SIG-M5 treated with dmso at 0.1 percent for 504 hours (cell line): ENCODE measurements at regions not wholly inside any gene's neighbourhood (a gene's known extent, or its start where the extent isn't known, plus 50 kb on each side); places are given as distances from the start of the nearest gene placed in this dataset.

Experiments used
- DNase-seq: peaks from one replicate; lab custom pipeline; 2025; ENCODE audit not compliant: unreplicated experiment; lab: John Stamatoyannopoulos, UW

- DNase-seq, result peak; percentile 81
These were observed 217.8 kb downstream of the OSR1 start for GRCh38 chr2:19140463-19141208.

GRCh38 chr2:19139386-19139785 lies 219.0 kb downstream of the OSR1 start:
- no peak for DNase-seq

- no peak for DNase-seq
These were observed 220.1 kb downstream of the OSR1 start for GRCh38 chr2:19138264-19138825.

GRCh38 chr2:19137433-19137832 lies 221.0 kb downstream of the OSR1 start:
- DNase-seq, result no peak

- no peak for DNase-seq
These were observed 225.5 kb downstream of the OSR1 start for GRCh38 chr2:19132967-19133366.

- DNase-seq, result no peak
These were observed 226.6 kb downstream of the OSR1 start for GRCh38 chr2:19131871-19132270.

- no peak for DNase-seq
These were observed 230.3 kb downstream of the OSR1 start for GRCh38 chr2:19128148-19128547.

GRCh38 chr2:19127616-19128015 lies 230.8 kb downstream of the OSR1 start:
- DNase-seq, result no peak

- DNase-seq, result no peak
These were observed 232.3 kb downstream of the OSR1 start for GRCh38 chr2:19125901-19126680.

- no peak for DNase-seq
These were observed 234.3 kb downstream of the OSR1 start for GRCh38 chr2:19124135-19124534.

- DNase-seq, result no peak
These were observed 234.9 kb downstream of the OSR1 start for GRCh38 chr2:19123556-19123955.

GRCh38 chr2:19122220-19122619 lies 236.2 kb downstream of the OSR1 start:
- no peak for DNase-seq

- DNase-seq, result no peak
These were observed 237.3 kb downstream of the OSR1 start for GRCh38 chr2:19120941-19121750.

- no peak for DNase-seq
These were observed 238.2 kb downstream of the OSR1 start for GRCh38 chr2:19120181-19120580.

- DNase-seq, result no peak
These were observed 239.0 kb downstream of the OSR1 start for GRCh38 chr2:19119326-19120001.

- no peak for DNase-seq
These were observed 241.5 kb downstream of the OSR1 start for GRCh38 chr2:19116918-19117317.

- no peak for DNase-seq
These were observed 243.6 kb downstream of the OSR1 start for GRCh38 chr2:19114754-19115231.

- no peak for DNase-seq
These were observed 244.3 kb downstream of the OSR1 start for GRCh38 chr2:19114126-19114525.

GRCh38 chr2:19111354-19111753 lies 247.1 kb downstream of the OSR1 start:
- no peak for DNase-seq

GRCh38 chr2:19109518-19109917 lies 248.9 kb downstream of the OSR1 start:
- DNase-seq, result no peak

- DNase-seq, result no peak
These were observed 252.0 kb downstream of the OSR1 start for GRCh38 chr2:19106376-19106775.
